Panc1 (cell line): ENCODE measurements at regions not wholly inside any gene's neighbourhood (a gene's known extent, or its start where the extent isn't known, plus 50 kb on each side); places are given as distances from the start of the nearest gene placed in this dataset.

Experiments
- ATAC-seq: fragments of 200-7000 bp; cut with Tn5 transposase; 2 replicates; pipeline ENCODE4 v1.9.1; 2020; ENCODE audit warnings: mild to moderate bottlenecking, moderate library complexity
- BruUV-seq: library from RNA; stranded (reverse); fragments of 400-500 nt; replicated peaks from 2 replicates; lab custom pipeline; 2021; lab: Mats Ljungman, UMichigan
- CTCF ChIA-PET: fragments of 300-600 bp; sonication (Branson Sonifier 250); formaldehyde crosslinking; loops from one replicate; lab custom pipeline; 2022; ENCODE audit warnings: antibody characterized with exemption; lab: Charles Lee
- POLR2A ChIA-PET: fragments of 300-600 bp; sonication (Branson Sonifier 250); formaldehyde crosslinking; loops from one replicate; lab custom pipeline; 2022; ENCODE audit warnings: antibody characterized with exemption; lab: Charles Lee
- DNase-seq: peaks from one replicate; pipeline ENCODE4 v3.0.0-alpha.2; 2010; ENCODE audit warnings: low read depth, low spot score
- H3K27ac ChIP-seq: 2 replicates; pipeline ENCODE4 v1.5.1; 2011; ENCODE audit warnings: mild to moderate bottlenecking, low read length, inconsistent platforms
- H3K27me3 ChIP-seq: fragments of 200-500 bp; sonication (Bioruptor generic); 2 replicates; pipeline ENCODE4 v1.6.0; 2014; ENCODE audit warnings: low read length, inconsistent platforms; ENCODE audit not compliant: control insufficient read depth, insufficient read depth
- H3K36me3 ChIP-seq: fragments of 200-500 bp; sonication (Bioruptor generic); 2 replicates; pipeline ENCODE4 v1.5.1; 2014; ENCODE audit warnings: inconsistent platforms, mild to moderate bottlenecking, low read length, moderate library complexity; ENCODE audit not compliant: control insufficient read depth, insufficient read depth
- H3K4me1 ChIP-seq: 2 replicates; pipeline ENCODE4 v1.5.1; 2011; ENCODE audit warnings: inconsistent platforms, mild to moderate bottlenecking, low read length, moderate library complexity; ENCODE audit not compliant: control insufficient read depth, insufficient read depth
- H3K4me3 ChIP-seq, 2 experiments: 2 replicates each; pipeline ENCODE4 v1.5.1; 2011 to 2012; ENCODE audit warnings: low read depth in 2 of 2, low read length in 2 of 2, mild to moderate bottlenecking in 2 of 2, inconsistent platforms in 1 of 2, moderate library complexity in 1 of 2
- H3K9me3 ChIP-seq: fragments of 200-500 bp; sonication (Bioruptor generic); 2 replicates; pipeline ENCODE4 v1.5.1; 2014; ENCODE audit warnings: low read depth, mild to moderate bottlenecking, inconsistent platforms, low read length, moderate library complexity; ENCODE audit not compliant: control insufficient read depth, insufficient read depth
- CTCF ChIP-seq: fragments of 450-650 bp; IDR thresholded peaks from 2 replicates; pipeline ENCODE4 v1.5.1; 2017; ENCODE audit warnings: mild to moderate bottlenecking
- POLR2AphosphoS5 ChIP-seq: IDR thresholded peaks from 2 replicates; pipeline ENCODE4 v1.6.1; 2012; ENCODE audit warnings: mild to moderate bottlenecking, low read depth, low read length, moderate library complexity
- SIN3A ChIP-seq: IDR thresholded peaks from 2 replicates; pipeline ENCODE4 v1.6.1; 2012; ENCODE audit warnings: low read depth, mild to moderate bottlenecking, low read length, moderate library complexity, borderline replicate concordance; ENCODE audit not compliant: insufficient read depth
- TCF7L2 ChIP-seq: IDR thresholded peaks from 2 replicates; pipeline ENCODE4 v1.6.1; 2011; ENCODE audit warnings: mild to moderate bottlenecking, low read depth, low read length, inconsistent platforms
- in situ Hi-C: cut with HindIII; loops from 2 replicates; pipeline ENCODE4 v1.10.0; 2016; ENCODE audit warnings: low sequenced_read_pairs, low pct_unique_long_range_greater_than_20kb
- intact Hi-C: fragments of 100-400 bp; cut with micrococcal nuclease; formaldehyde crosslinking; loops from one replicate; pipeline ENCODE4 v1.10.0; 2022; ENCODE audit not compliant: unreplicated experiment
- TF ChIP-seq, protein P1 (sequence below), 2 experiments: IDR thresholded peaks; 2 replicates each; pipeline ENCODE4 v1.6.1; 2011 to 2012; ENCODE audit warnings: low read depth in 2 of 2, control low read depth in 1 of 2, low read length in 1 of 2, mild to moderate bottlenecking in 1 of 2, moderate library complexity in 1 of 2; ENCODE audit not compliant: insufficient read depth in 1 of 2

GRCh38 chr5:4804691-4805360, 335.3 kb upstream of the ADAMTS16 start:
- Histone ChIP-seq H3K27me3 (no peaks in the 10 kb centered on the region), H3K36me3 (no peaks in the 10 kb centered on the region), H3K4me1 (no peaks in the 10 kb centered on the region), H3K4me3 (no peak overlapping the region), H3K9me3 (no peaks in the 10 kb centered on the region), H3K27ac (no peak overlapping the region)
- POLR2A ChIA-PET = no interaction called here
- DNase-seq = no peak
- in situ Hi-C loops = no loop called here
- ATAC-seq = no peak
- BruUV-seq = no TSS peak
- CTCF ChIA-PET = no interaction called here
- TF ChIP-seq CTCF = no peak
- TF ChIP-seq TCF7L2 = no peak
- TF ChIP-seq SIN3A = no peak
- TF ChIP-seq, protein P1, sequence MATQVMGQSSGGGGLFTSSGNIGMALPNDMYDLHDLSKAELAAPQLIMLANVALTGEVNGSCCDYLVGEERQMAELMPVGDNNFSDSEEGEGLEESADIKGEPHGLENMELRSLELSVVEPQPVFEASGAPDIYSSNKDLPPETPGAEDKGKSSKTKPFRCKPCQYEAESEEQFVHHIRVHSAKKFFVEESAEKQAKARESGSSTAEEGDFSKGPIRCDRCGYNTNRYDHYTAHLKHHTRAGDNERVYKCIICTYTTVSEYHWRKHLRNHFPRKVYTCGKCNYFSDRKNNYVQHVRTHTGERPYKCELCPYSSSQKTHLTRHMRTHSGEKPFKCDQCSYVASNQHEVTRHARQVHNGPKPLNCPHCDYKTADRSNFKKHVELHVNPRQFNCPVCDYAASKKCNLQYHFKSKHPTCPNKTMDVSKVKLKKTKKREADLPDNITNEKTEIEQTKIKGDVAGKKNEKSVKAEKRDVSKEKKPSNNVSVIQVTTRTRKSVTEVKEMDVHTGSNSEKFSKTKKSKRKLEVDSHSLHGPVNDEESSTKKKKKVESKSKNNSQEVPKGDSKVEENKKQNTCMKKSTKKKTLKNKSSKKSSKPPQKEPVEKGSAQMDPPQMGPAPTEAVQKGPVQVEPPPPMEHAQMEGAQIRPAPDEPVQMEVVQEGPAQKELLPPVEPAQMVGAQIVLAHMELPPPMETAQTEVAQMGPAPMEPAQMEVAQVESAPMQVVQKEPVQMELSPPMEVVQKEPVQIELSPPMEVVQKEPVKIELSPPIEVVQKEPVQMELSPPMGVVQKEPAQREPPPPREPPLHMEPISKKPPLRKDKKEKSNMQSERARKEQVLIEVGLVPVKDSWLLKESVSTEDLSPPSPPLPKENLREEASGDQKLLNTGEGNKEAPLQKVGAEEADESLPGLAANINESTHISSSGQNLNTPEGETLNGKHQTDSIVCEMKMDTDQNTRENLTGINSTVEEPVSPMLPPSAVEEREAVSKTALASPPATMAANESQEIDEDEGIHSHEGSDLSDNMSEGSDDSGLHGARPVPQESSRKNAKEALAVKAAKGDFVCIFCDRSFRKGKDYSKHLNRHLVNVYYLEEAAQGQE (IDR thresholded peaks at IDR 0.05; ENCODE audit: insufficient read depth in 1 of 2, low read depth in 2 of 2, low read length in 1 of 2) = no peak
- TF ChIP-seq POLR2AphosphoS5 = no peak
- intact Hi-C loops = no loop called here

DNA sequence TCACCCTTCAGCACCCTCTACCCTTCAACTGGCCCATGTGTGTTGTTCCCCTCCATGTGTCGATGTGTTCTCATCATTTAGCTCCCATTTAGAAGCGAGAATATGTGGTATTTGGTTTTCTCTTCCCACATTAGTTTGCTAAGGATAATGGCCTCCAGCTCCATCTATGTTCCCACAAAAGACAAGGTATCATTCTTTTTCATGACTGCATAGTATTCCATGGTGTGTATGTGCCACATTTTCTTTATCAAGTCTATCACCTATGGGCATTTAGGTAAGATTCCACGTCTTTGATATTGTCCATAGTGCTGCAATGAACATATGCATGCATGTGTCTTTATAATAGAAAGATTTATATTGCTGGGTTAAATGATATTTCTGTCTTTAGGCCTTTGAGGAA, 325.1 kb upstream of the ADAMTS16 start:
- no peaks in the 10 kb centered on the region for H3K4me1 ChIP-seq
- no peak for TF ChIP-seq POLR2AphosphoS5
- TF ChIP-seq, protein P1 (IDR thresholded peaks at IDR 0.05; ENCODE audit: insufficient read depth in 1 of 2, low read depth in 2 of 2, low read length in 1 of 2) = no peak
- no peak for TF ChIP-seq SIN3A
- TF ChIP-seq CTCF = no peak
- no peak for TF ChIP-seq TCF7L2
- H3K36me3 ChIP-seq = no peaks in the 10 kb centered on the region
- no peak overlapping the region for H3K4me3 ChIP-seq
- H3K27ac ChIP-seq = no peak overlapping the region
- H3K9me3 ChIP-seq = no peaks in the 10 kb centered on the region
- ATAC-seq (no peak), DNase-seq (no peak)
- H3K27me3 ChIP-seq = no peaks in the 10 kb centered on the region
- ChIA-PET CTCF (no interaction called here), POLR2A (no interaction called here)
- no TSS peak for BruUV-seq
- in situ Hi-C loops (no loop called here), intact Hi-C loops (no loop called here)
